ENCODE measurements at regions not wholly inside any gene's neighbourhood (a gene's known extent, or its start where the extent isn't known, plus 50 kb on each side); places are given as distances from the start of the nearest gene placed in this dataset.

- no peaks in the 10 kb centered on the region for H3K9me3 Mint-ChIP-seq
- no peak overlapping the region for H3K27ac Mint-ChIP-seq
- CTCF ChIA-PET: interaction anchor here (0.9 kb wide), 1 partner anchor 208 kb away, joined by 3 read pairs; no protein-coding TSS in a partner anchor
- ATAC-seq: no peak
- DNase-seq (ENCODE audit: low spot score): no peak
- H3K36me3 Mint-ChIP-seq: no peaks in the 10 kb centered on the region
- no peaks in the 10 kb centered on the region for H3K27me3 Mint-ChIP-seq (ENCODE audit: low read depth)
- H3K4me3 Mint-ChIP-seq: no peak overlapping the region
- TF ChIP-seq ERG (CRISPR knock-in tag; IDR thresholded peaks at IDR 0.05) (no peak), JUN (CRISPR knock-in tag; IDR thresholded peaks at IDR 0.05) (no peak), FOXJ3 (CRISPR knock-in tag; IDR thresholded peaks at IDR 0.05; ENCODE audit: borderline replicate concordance) (no peak), ZNF219 (CRISPR knock-in tag; IDR thresholded peaks at IDR 0.05; ENCODE audit: borderline replicate concordance) (no peak), ZNF532 (CRISPR knock-in tag; IDR thresholded peaks at IDR 0.05; ENCODE audit: borderline replicate concordance) (no peak), FOXP4 (CRISPR knock-in tag; IDR thresholded peaks at IDR 0.05) (no peak), PRRX2 (CRISPR knock-in tag; IDR thresholded peaks at IDR 0.05) (no peak), ETV6 (CRISPR knock-in tag; IDR thresholded peaks at IDR 0.05) (no peak)
- TF ChIP-seq, protein P1, sequence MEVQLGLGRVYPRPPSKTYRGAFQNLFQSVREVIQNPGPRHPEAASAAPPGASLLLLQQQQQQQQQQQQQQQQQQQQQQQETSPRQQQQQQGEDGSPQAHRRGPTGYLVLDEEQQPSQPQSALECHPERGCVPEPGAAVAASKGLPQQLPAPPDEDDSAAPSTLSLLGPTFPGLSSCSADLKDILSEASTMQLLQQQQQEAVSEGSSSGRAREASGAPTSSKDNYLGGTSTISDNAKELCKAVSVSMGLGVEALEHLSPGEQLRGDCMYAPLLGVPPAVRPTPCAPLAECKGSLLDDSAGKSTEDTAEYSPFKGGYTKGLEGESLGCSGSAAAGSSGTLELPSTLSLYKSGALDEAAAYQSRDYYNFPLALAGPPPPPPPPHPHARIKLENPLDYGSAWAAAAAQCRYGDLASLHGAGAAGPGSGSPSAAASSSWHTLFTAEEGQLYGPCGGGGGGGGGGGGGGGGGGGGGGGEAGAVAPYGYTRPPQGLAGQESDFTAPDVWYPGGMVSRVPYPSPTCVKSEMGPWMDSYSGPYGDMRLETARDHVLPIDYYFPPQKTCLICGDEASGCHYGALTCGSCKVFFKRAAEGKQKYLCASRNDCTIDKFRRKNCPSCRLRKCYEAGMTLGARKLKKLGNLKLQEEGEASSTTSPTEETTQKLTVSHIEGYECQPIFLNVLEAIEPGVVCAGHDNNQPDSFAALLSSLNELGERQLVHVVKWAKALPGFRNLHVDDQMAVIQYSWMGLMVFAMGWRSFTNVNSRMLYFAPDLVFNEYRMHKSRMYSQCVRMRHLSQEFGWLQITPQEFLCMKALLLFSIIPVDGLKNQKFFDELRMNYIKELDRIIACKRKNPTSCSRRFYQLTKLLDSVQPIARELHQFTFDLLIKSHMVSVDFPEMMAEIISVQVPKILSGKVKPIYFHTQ (CRISPR knock-in tag; IDR thresholded peaks at IDR 0.05): no peak
- TF ChIP-seq, protein P2, sequence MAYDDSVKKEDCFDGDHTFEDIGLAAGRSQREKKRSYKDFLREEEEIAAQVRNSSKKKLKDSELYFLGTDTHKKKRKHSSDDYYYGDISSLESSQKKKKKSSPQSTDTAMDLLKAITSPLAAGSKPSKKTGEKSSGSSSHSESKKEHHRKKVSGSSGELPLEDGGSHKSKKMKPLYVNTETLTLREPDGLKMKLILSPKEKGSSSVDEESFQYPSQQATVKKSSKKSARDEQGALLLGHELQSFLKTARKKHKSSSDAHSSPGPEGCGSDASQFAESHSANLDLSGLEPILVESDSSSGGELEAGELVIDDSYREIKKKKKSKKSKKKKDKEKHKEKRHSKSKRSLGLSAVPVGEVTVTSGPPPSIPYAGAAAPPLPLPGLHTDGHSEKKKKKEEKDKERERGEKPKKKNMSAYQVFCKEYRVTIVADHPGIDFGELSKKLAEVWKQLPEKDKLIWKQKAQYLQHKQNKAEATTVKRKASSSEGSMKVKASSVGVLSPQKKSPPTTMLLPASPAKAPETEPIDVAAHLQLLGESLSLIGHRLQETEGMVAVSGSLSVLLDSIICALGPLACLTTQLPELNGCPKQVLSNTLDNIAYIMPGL (CRISPR knock-in tag; IDR thresholded peaks at IDR 0.05): no peak
- peaks cover 6% of the 10 kb centered on the region for H3K4me1 Mint-ChIP-seq
- POLR2A ChIA-PET: no interaction called here
Observed at GRCh38 chr3:187955587-187955952, 198.4 kb upstream of the LPP start.

- no peak overlapping the region for H3K4me3 Mint-ChIP-seq
- H3K9me3 Mint-ChIP-seq: no peaks in the 10 kb centered on the region
- no peak for DNase-seq (ENCODE audit: low spot score)
- no peak for TF ChIP-seq HMGA2 (CRISPR knock-in tag; IDR thresholded peaks at IDR 0.05)
- TF ChIP-seq GABPB1 (CRISPR knock-in tag; IDR thresholded peaks at IDR 0.05): no peak
- TF ChIP-seq, protein P3, sequence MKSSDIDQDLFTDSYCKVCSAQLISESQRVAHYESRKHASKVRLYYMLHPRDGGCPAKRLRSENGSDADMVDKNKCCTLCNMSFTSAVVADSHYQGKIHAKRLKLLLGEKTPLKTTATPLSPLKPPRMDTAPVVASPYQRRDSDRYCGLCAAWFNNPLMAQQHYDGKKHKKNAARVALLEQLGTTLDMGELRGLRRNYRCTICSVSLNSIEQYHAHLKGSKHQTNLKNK (CRISPR knock-in tag; IDR thresholded peaks at IDR 0.05): no peak
- TF ChIP-seq OVOL2 (CRISPR knock-in tag; IDR thresholded peaks at IDR 0.05; ENCODE audit: borderline replicate concordance): no peak
- no peak for TF ChIP-seq CBFB (CRISPR knock-in tag; IDR thresholded peaks at IDR 0.05; ENCODE audit: low read depth)
- TF ChIP-seq ZNF138 (CRISPR knock-in tag; conservative IDR thresholded peaks at IDR 0.05): no peak
- TF ChIP-seq, protein P4, sequence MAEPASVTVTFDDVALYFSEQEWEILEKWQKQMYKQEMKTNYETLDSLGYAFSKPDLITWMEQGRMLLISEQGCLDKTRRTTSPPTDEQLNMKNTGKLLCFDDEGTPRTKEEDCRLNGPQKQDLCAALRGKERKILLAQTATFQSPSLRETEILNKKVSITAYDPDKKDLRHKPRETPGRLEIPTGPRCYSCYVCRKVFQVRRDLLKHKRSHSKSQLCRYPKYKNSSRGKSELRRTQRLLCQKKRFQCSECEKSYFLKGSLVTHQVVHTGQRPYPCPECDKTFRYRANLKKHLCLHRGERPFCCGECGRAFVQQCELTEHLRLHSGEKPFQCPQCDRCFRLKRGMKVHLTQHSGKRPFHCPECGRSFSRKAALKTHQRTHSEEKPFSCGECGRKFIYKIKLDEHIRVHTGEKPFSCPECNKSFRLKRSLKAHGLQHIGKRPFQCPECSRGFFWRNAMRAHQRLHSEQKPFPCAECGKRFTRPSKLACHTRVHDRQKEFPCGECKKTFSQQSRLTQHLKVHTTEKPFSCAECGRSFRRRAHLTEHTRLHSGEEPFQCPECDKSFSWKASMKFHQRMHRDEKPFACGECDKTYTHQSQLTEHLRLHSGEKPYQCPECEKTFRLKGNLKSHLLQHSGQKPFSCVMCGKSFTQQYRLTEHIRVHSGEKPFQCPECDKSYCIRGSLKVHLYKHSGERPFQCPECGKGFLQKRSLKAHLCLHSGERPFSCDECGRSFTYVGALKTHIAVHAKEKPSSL (CRISPR knock-in tag; conservative IDR thresholded peaks at IDR 0.05): no peak
- no peak for TF ChIP-seq ZBTB21 (CRISPR knock-in tag; IDR thresholded peaks at IDR 0.05; ENCODE audit: borderline replicate concordance)
- no peak for TF ChIP-seq ZNF317 (CRISPR knock-in tag; IDR thresholded peaks at IDR 0.05; ENCODE audit: borderline replicate concordance, low read depth)
- TF ChIP-seq ETV6 (CRISPR knock-in tag; IDR thresholded peaks at IDR 0.05): no peak
- no peak for TF ChIP-seq JUN (CRISPR knock-in tag; IDR thresholded peaks at IDR 0.05)
- CTCF ChIA-PET: no interaction called here
- H3K36me3 Mint-ChIP-seq: no peaks in the 10 kb centered on the region
- POLR2A ChIA-PET: no interaction called here
- no peaks in the 10 kb centered on the region for H3K27me3 Mint-ChIP-seq (ENCODE audit: low read depth)
- peaks cover 6% of the 10 kb centered on the region for H3K4me1 Mint-ChIP-seq
- no peak overlapping the region for H3K27ac Mint-ChIP-seq
- ATAC-seq: no peak
Observed at GRCh38 chr3:187957165-187957581, 196.8 kb upstream of the LPP start.

Measured in WTC11 (cell line).